ENCODE measurements at regions not wholly inside any gene's neighbourhood (a gene's known extent, or its start where the extent isn't known, plus 50 kb on each side); places are given as distances from the start of the nearest gene placed in this dataset.

- TF ChIP-seq TSHZ2 (CRISPR knock-in tag; IDR thresholded peaks at IDR 0.05) (no peak), GLIS3 (CRISPR knock-in tag; IDR thresholded peaks at IDR 0.05) (no peak), SNAI2 (CRISPR knock-in tag; IDR thresholded peaks at IDR 0.05) (no peak), ESRRG (CRISPR knock-in tag; IDR thresholded peaks at IDR 0.05) (no peak), CSDC2 (CRISPR knock-in tag; IDR thresholded peaks at IDR 0.05) (no peak), ZC3H10 (CRISPR knock-in tag; IDR thresholded peaks at IDR 0.05) (no peak), BACH2 (CRISPR knock-in tag; IDR thresholded peaks at IDR 0.05; ENCODE audit: borderline replicate concordance) (no peak), TOX (CRISPR knock-in tag; IDR thresholded peaks at IDR 0.05; ENCODE audit: borderline replicate concordance) (no peak)
These were observed 252.6 kb upstream of the B3GAT1 start (continued) for GRCh38 chr11:134664447-134665187.

- no peak for ATAC-seq
- TF ChIP-seq POU6F1 (CRISPR knock-in tag; IDR thresholded peaks at IDR 0.05; ENCODE audit: borderline replicate concordance, low read depth) (no peak), CREB5 (CRISPR knock-in tag; IDR thresholded peaks at IDR 0.05; ENCODE audit: low read depth) (no peak), GLIS3 (CRISPR knock-in tag; IDR thresholded peaks at IDR 0.05) (no peak), ZNF8 (CRISPR knock-in tag; IDR thresholded peaks at IDR 0.05) (no peak), ZNF565 (CRISPR knock-in tag; conservative IDR thresholded peaks at IDR 0.05; ENCODE audit: low read depth) (no peak), TOX (CRISPR knock-in tag; IDR thresholded peaks at IDR 0.05; ENCODE audit: borderline replicate concordance) (no peak), PATZ1 (CRISPR knock-in tag; IDR thresholded peaks at IDR 0.05; ENCODE audit: borderline replicate concordance) (no peak), ZFP30 (CRISPR knock-in tag; IDR thresholded peaks at IDR 0.05) (no peak), BACH2 (CRISPR knock-in tag; IDR thresholded peaks at IDR 0.05; ENCODE audit: borderline replicate concordance) (no peak), TCF4 (CRISPR knock-in tag; IDR thresholded peaks at IDR 0.05; ENCODE audit: borderline replicate concordance) (no peak), SNAI2 (CRISPR knock-in tag; IDR thresholded peaks at IDR 0.05) (no peak)
These were observed 251.7 kb upstream of the B3GAT1 start for GRCh38 chr11:134663506-134664313.

GRCh38 chr11:134662629-134663360 is 250.8 kb upstream of the B3GAT1 start:
- ATAC-seq: no peak
- TF ChIP-seq OSR1 (CRISPR knock-in tag; IDR thresholded peaks at IDR 0.05): no peak
- no peak for TF ChIP-seq ZFP30 (CRISPR knock-in tag; IDR thresholded peaks at IDR 0.05)
- no peak for TF ChIP-seq TSHZ2 (CRISPR knock-in tag; IDR thresholded peaks at IDR 0.05)
- no peak for TF ChIP-seq CREB5 (CRISPR knock-in tag; IDR thresholded peaks at IDR 0.05; ENCODE audit: low read depth)
- TF ChIP-seq GLIS3 (CRISPR knock-in tag; IDR thresholded peaks at IDR 0.05): no peak
- TF ChIP-seq ESRRG (CRISPR knock-in tag; IDR thresholded peaks at IDR 0.05): no peak
- TF ChIP-seq SNAI2 (CRISPR knock-in tag; IDR thresholded peaks at IDR 0.05): no peak
- TF ChIP-seq ISL1 (CRISPR knock-in tag; IDR thresholded peaks at IDR 0.05): no peak
- TF ChIP-seq ZNF8 (CRISPR knock-in tag; IDR thresholded peaks at IDR 0.05): no peak
- no peak for TF ChIP-seq PATZ1 (CRISPR knock-in tag; IDR thresholded peaks at IDR 0.05; ENCODE audit: borderline replicate concordance)
- TF ChIP-seq PPARA (CRISPR knock-in tag; IDR thresholded peaks at IDR 0.05; ENCODE audit: borderline replicate concordance): no peak
- TF ChIP-seq TOX (CRISPR knock-in tag; IDR thresholded peaks at IDR 0.05; ENCODE audit: borderline replicate concordance): no peak
- TF ChIP-seq ARNTL (CRISPR knock-in tag; IDR thresholded peaks at IDR 0.05; ENCODE audit: borderline replicate concordance, low read depth): no peak
- no peak for TF ChIP-seq ZC3H10 (CRISPR knock-in tag; IDR thresholded peaks at IDR 0.05)
